Activated naive CD4-positive, alpha-beta T cell treated with anti-CD3 and anti-CD28 coated beads, Interleukin-2, amount 50 U/mL, for 72 hours (primary cell): ENCODE measurements at regions not wholly inside any gene's neighbourhood (a gene's known extent, or its start where the extent isn't known, plus 50 kb on each side); places are given as distances from the start of the nearest gene placed in this dataset.

ENCODE experiments used
- ATAC-seq, 2 donors: fragments of 150-1000 bp; cut with Tn5 transposase; 2 replicates each; pipeline ENCODE4 v1.10.0; 2021; ENCODE audit warnings: mild to moderate bottlenecking in 2 of 2, moderate library complexity in 2 of 2
- DNase-seq, 2 donors: peaks; one replicate each; pipeline ENCODE4 v3.0.0; 2021 to 2022; ENCODE audit warnings: low spot score in 2 of 2
- H3K27ac Mint-ChIP-seq, 2 donors: one replicate each; pipeline ENCODE4 v1.8.0; 2022; ENCODE audit warnings: mild to moderate bottlenecking in 2 of 2, mixed read lengths in 2 of 2
- H3K36me3 Mint-ChIP-seq, 2 donors: one replicate each; pipeline ENCODE4 v1.8.0; 2022; ENCODE audit warnings: mixed read lengths in 2 of 2
- H3K9me3 Mint-ChIP-seq, 2 donors: one replicate each; pipeline ENCODE4 v1.8.0; 2022; ENCODE audit warnings: mixed read lengths in 2 of 2

- H3K9me3 Mint-ChIP-seq = no peaks in the 10 kb centered on the region
- H3K36me3 Mint-ChIP-seq = peaks cover 0 to 6% of the 10 kb centered on the region in 2 donors
- ATAC-seq = no peak
- no peak for DNase-seq
- H3K27ac Mint-ChIP-seq = no peak overlapping the region
These were observed 82.1 kb upstream of the ALDH1A1 start for GRCh38 chr9:73034962-73035361.

- no peaks in the 10 kb centered on the region for H3K9me3 Mint-ChIP-seq
- ATAC-seq (no peak), DNase-seq (no peak)
- H3K27ac Mint-ChIP-seq = no peak overlapping the region
- no peaks in the 10 kb centered on the region for H3K36me3 Mint-ChIP-seq
These were observed 78.5 kb upstream of the ALDH1A1 start for GRCh38 chr9:73031350-73031749.

- Mint-ChIP-seq H3K27ac (no peak overlapping the region), H3K36me3 (no peaks in the 10 kb centered on the region), H3K9me3 (no peaks in the 10 kb centered on the region)
- DNase-seq (no peak), ATAC-seq (no peak)
These were observed 77.6 kb upstream of the ALDH1A1 start for GRCh38 chr9:73030370-73031030.

GRCh38 chr9:73029346-73029745 lies 76.5 kb upstream of the ALDH1A1 start:
- DNase-seq (no peak), ATAC-seq (no peak)
- Mint-ChIP-seq H3K27ac (no peak overlapping the region), H3K36me3 (no peaks in the 10 kb centered on the region), H3K9me3 (no peaks in the 10 kb centered on the region)

- ATAC-seq (no peak), DNase-seq (no peak)
- Mint-ChIP-seq H3K9me3 (no peaks in the 10 kb centered on the region), H3K27ac (no peak overlapping the region), H3K36me3 (no peaks in the 10 kb centered on the region)
These were observed 73.5 kb upstream of the ALDH1A1 start for GRCh38 chr9:73026375-73026774.

- no peak for ATAC-seq
These were observed 71.8 kb upstream of the ALDH1A1 start for GRCh38 chr9:73024601-73025034.

GRCh38 chr9:73023025-73023541 lies 70.2 kb upstream of the ALDH1A1 start:
- Mint-ChIP-seq H3K36me3 (no peaks in the 10 kb centered on the region), H3K9me3 (no peaks in the 10 kb centered on the region), H3K27ac (no peak overlapping the region)
- ATAC-seq (peak; percentile 47 to 84), DNase-seq (peak in 1 of 2 donors; percentile 35)

More at GRCh38 chr9:73024601-73025034, 71.8 kb upstream of the ALDH1A1 start:
- Mint-ChIP-seq H3K36me3 (no peaks in the 10 kb centered on the region), H3K27ac (no peak overlapping the region), H3K9me3 (no peaks in the 10 kb centered on the region)
- no peak for DNase-seq

- H3K36me3 Mint-ChIP-seq = no peaks in the 10 kb centered on the region
- no peak overlapping the region for H3K27ac Mint-ChIP-seq
- ATAC-seq = no peak
These were observed 69.5 kb upstream of the ALDH1A1 start for GRCh38 chr9:73022353-73022752.

GRCh38 chr9:73020877-73021276 lies 68.0 kb upstream of the ALDH1A1 start:
- ATAC-seq = no peak
- no peaks in the 10 kb centered on the region for H3K36me3 Mint-ChIP-seq
- DNase-seq = no peak
- H3K27ac Mint-ChIP-seq = no peak overlapping the region
- H3K9me3 Mint-ChIP-seq = no peaks in the 10 kb centered on the region

More at GRCh38 chr9:73022353-73022752, 69.5 kb upstream of the ALDH1A1 start:
- DNase-seq = no peak
- H3K9me3 Mint-ChIP-seq = no peaks in the 10 kb centered on the region

GRCh38 chr9:73014011-73014410 lies 61.2 kb upstream of the ALDH1A1 start:
- H3K9me3 Mint-ChIP-seq = no peaks in the 10 kb centered on the region
- no peak for DNase-seq
- no peak for ATAC-seq
- no peak overlapping the region for H3K27ac Mint-ChIP-seq
- H3K36me3 Mint-ChIP-seq = no peaks in the 10 kb centered on the region

GRCh38 chr9:73011956-73012355 lies 59.1 kb upstream of the ALDH1A1 start:
- no peak for ATAC-seq
- DNase-seq = no peak
- H3K27ac Mint-ChIP-seq = no peak overlapping the region
- no peaks in the 10 kb centered on the region for H3K36me3 Mint-ChIP-seq
- H3K9me3 Mint-ChIP-seq = no peaks in the 10 kb centered on the region

- no peak for DNase-seq
- ATAC-seq = no peak
- no peaks in the 10 kb centered on the region for H3K36me3 Mint-ChIP-seq
- no peak overlapping the region for H3K27ac Mint-ChIP-seq
- no peaks in the 10 kb centered on the region for H3K9me3 Mint-ChIP-seq
These were observed 58.4 kb upstream of the ALDH1A1 start for GRCh38 chr9:73011181-73011750.

GRCh38 chr9:73009649-73010288 lies 56.9 kb upstream of the ALDH1A1 start:
- no peak for DNase-seq
- H3K9me3 Mint-ChIP-seq = no peaks in the 10 kb centered on the region
- no peak for ATAC-seq
- no peak overlapping the region for H3K27ac Mint-ChIP-seq
- no peaks in the 10 kb centered on the region for H3K36me3 Mint-ChIP-seq

- Mint-ChIP-seq H3K9me3 (no peaks in the 10 kb centered on the region), H3K36me3 (no peaks in the 10 kb centered on the region)
- no peak for ATAC-seq
These were observed 55.3 kb upstream of the ALDH1A1 start for GRCh38 chr9:73007966-73008672.

GRCh38 chr9:73006986-73007385 lies 54.1 kb upstream of the ALDH1A1 start:
- H3K9me3 Mint-ChIP-seq = no peaks in the 10 kb centered on the region
- no peak overlapping the region for H3K27ac Mint-ChIP-seq
- no peak for DNase-seq
- no peak for ATAC-seq
- no peaks in the 10 kb centered on the region for H3K36me3 Mint-ChIP-seq

More at GRCh38 chr9:73007966-73008672, 55.3 kb upstream of the ALDH1A1 start:
- no peak for DNase-seq
- H3K27ac Mint-ChIP-seq = no peak overlapping the region
